Esophagus muscularis mucosa (tissue), 4 donors: ENCODE measurements at regions not wholly inside any gene's neighbourhood (a gene's known extent, or its start where the extent isn't known, plus 50 kb on each side); places are given as distances from the start of the nearest gene placed in this dataset.

Source experiments
- CTCF ChIP-seq, 3 experiments: fragments of 200-600 bp in 2 of 3; fragments of 450-650 bp in 1 of 3; sonication (generic) in 2 of 3; IDR thresholded peaks; one replicate each; pipeline ENCODE4 v1.5.1; 2017 to 2019; ENCODE audit warnings: antibody characterized with exemption in 3 of 3, mild to moderate bottlenecking in 2 of 3, moderate library complexity in 1 of 3
- EP300 ChIP-seq: sonication (generic); formaldehyde crosslinking; IDR thresholded peaks from one replicate; pipeline ENCODE4 v1.6.1; 2017; ENCODE audit warnings: antibody characterized with exemption
- POLR2A ChIP-seq: fragments of 450-650 bp; IDR thresholded peaks from one replicate; pipeline ENCODE4 v1.6.1; 2017; ENCODE audit warnings: antibody characterized with exemption, moderate library complexity, mild to moderate bottlenecking, low read depth
- POLR2AphosphoS5 ChIP-seq, 2 donors: sonication (generic); formaldehyde crosslinking; IDR thresholded peaks; one replicate each; pipeline ENCODE4 v1.6.1; 2017; ENCODE audit warnings: antibody characterized with exemption in 2 of 2

GRCh38 chr7:10343108-10343507 is 630.6 kb upstream of the PHF14 start:
- TF ChIP-seq CTCF (IDR thresholded peaks at IDR 0.05) (no peak), POLR2A (no peak), EP300 (no peak), POLR2AphosphoS5 (IDR thresholded peaks at IDR 0.05) (no peak)
